GM12892 (cell line): ENCODE measurements at regions not wholly inside any gene's neighbourhood (a gene's known extent, or its start where the extent isn't known, plus 50 kb on each side); places are given as distances from the start of the nearest gene placed in this dataset.

ENCODE experiments used
- POLR2A ChIP-seq: IDR thresholded peaks from 2 replicates; pipeline ENCODE4 v1.6.1; 2011; ENCODE audit warnings: low read depth, low read length, control low read depth
- POLR2AphosphoS5 ChIP-seq: IDR thresholded peaks from 2 replicates; pipeline ENCODE4 v1.6.1; 2011; ENCODE audit warnings: low read depth, low read length, control low read depth
- TAF1 ChIP-seq: IDR thresholded peaks from 2 replicates; pipeline ENCODE4 v1.6.1; 2011; ENCODE audit warnings: low read depth, mild to moderate bottlenecking, control low read depth, low read length, borderline replicate concordance

GRCh38 chr16:35750701-35751104, 2291.3 kb downstream of the TP53TG3F start:
- TF ChIP-seq POLR2A, result no peak
- TF ChIP-seq POLR2AphosphoS5, result no peak
- TF ChIP-seq TAF1, result no peak
